A549 (cell line): ENCODE measurements at regions not wholly inside any gene's neighbourhood (a gene's known extent, or its start where the extent isn't known, plus 50 kb on each side); places are given as distances from the start of the nearest gene placed in this dataset.

Source experiments
- ATAC-seq, 2 experiments: fragments of 200-7000 bp in 1 of 2; fragments of >200 bp in 1 of 2; cut with Nextera tagmentation in 1 of 2; cut with Tn5 transposase in 1 of 2; 3 replicates each; pipeline versions ENCODE4 v1.8.0 to v1.9.1; 2018 to 2020; ENCODE audit warnings: mild to moderate bottlenecking in 1 of 2, moderate library complexity in 1 of 2
- CTCF ChIA-PET: fragments of 300-600 bp; sonication (Branson Sonifier 250); formaldehyde crosslinking; extraction: SDS; loops from one replicate; lab custom pipeline; 2021; ENCODE audit warnings: antibody characterized with exemption, inconsistent platforms; lab: Yijun Ruan, JAX
- POLR2A ChIA-PET: fragments of 350-600 bp; formaldehyde crosslinking; extraction: SDS; loops from one replicate; lab custom pipeline; 2021; ENCODE audit warnings: antibody characterized with exemption, inconsistent platforms; lab: Yijun Ruan, JAX
- DNase-seq, 2 experiments: peaks; one replicate each; pipeline versions ENCODE4 v3.0.0 to v3.0.0-alpha.2; 2011 to 2016; ENCODE audit warnings: low read depth in 1 of 2, low spot score in 1 of 2
- FAIRE-seq: peaks from 2 replicates; lab custom pipeline; 2011; peaks lifted over from hg19 to GRCh38; lab: Jason Lieb, UNC
- H3K27ac ChIP-seq, 2 experiments: fragments of >200 bp; sonication (Bioruptor Twin); formaldehyde crosslinking; 3 replicates each; pipeline ENCODE4 v1.5.1; 2016 to 2017
- H3K4me1 ChIP-seq: fragments of >200 bp; sonication (Bioruptor Twin); formaldehyde crosslinking; 3 replicates; pipeline ENCODE4 v1.6.1; 2016
- H3K4me2 ChIP-seq: fragments of >200 bp; sonication (Bioruptor Twin); formaldehyde crosslinking; 3 replicates; pipeline ENCODE4 v1.6.1; 2016
- H3K4me3 ChIP-seq: fragments of >200 bp; sonication (Bioruptor Twin); formaldehyde crosslinking; 3 replicates; pipeline ENCODE4 v1.5.1; 2016
- H3K9me3 ChIP-seq: fragments of >200 bp; sonication (Bioruptor Twin); formaldehyde crosslinking; 3 replicates; pipeline ENCODE4 v1.6.1; 2016
- BHLHE40 ChIP-seq: IDR thresholded peaks from 2 replicates; pipeline ENCODE4 v1.6.1; 2012; ENCODE audit warnings: low read depth, low read length, inconsistent platforms
- CBX8 ChIP-seq: fragments of 200-600 bp; sonication (generic); IDR thresholded peaks from 2 replicates; pipeline ENCODE4 v1.6.1; 2016
- EP300 ChIP-seq, 2 experiments: fragments of >200 bp; sonication (Bioruptor Twin); formaldehyde crosslinking; IDR thresholded peaks; 2 replicates in 1 of 2; 3 replicates in 1 of 2; pipeline ENCODE4 v1.6.1; 2016 to 2017
- ESRRA ChIP-seq: fragments of 150-350 bp; IDR thresholded peaks from 2 replicates; pipeline ENCODE4 v1.6.1; 2014; ENCODE audit warnings: mild to moderate bottlenecking, low read length, borderline replicate concordance
- GATA3 ChIP-seq: IDR thresholded peaks from 2 replicates; pipeline ENCODE4 v1.6.1; 2012; ENCODE audit warnings: borderline replicate concordance
- HEYL ChIP-seq: fragments of 250-450 bp; sonication (Bioruptor Pico); IDR thresholded peaks from 2 replicates; pipeline ENCODE4 v1.8.0; 2021; ENCODE audit warnings: mild to moderate bottlenecking, moderate library complexity
- KDM1A ChIP-seq: fragments of 200-600 bp; sonication (generic); IDR thresholded peaks from 2 replicates; pipeline ENCODE4 v1.6.1; 2016; ENCODE audit warnings: low read depth, mild to moderate bottlenecking
- KDM5A ChIP-seq: fragments of 200-600 bp; sonication (generic); IDR thresholded peaks from 2 replicates; pipeline ENCODE4 v1.6.1; 2016; ENCODE audit warnings: antibody characterized with exemption, mild to moderate bottlenecking
- MAZ ChIP-seq: fragments of 150-350 bp; IDR thresholded peaks from 2 replicates; pipeline ENCODE4 v1.6.1; 2014; ENCODE audit warnings: antibody characterized with exemption, low read depth, low read length, borderline replicate concordance
- NFE2L2 ChIP-seq: fragments of 150-350 bp; conservative IDR thresholded peaks from 2 replicates; pipeline ENCODE4 v1.6.1; 2014; ENCODE audit warnings: low read length
- NPAS2 ChIP-seq: fragments of 250-450 bp; sonication (Bioruptor Pico); IDR thresholded peaks from 2 replicates; pipeline ENCODE4 v1.8.0; 2022; ENCODE audit warnings: mild to moderate bottlenecking, moderate library complexity, borderline replicate concordance
- POLR2AphosphoS2 ChIP-seq: conservative IDR thresholded peaks from 2 replicates; pipeline ENCODE4 v1.6.1; 2012; ENCODE audit warnings: low read length, improper control_type of control experiment, inconsistent platforms
- RFX5 ChIP-seq: fragments of 450-650 bp; IDR thresholded peaks from 2 replicates; pipeline ENCODE4 v1.7.1; 2014; ENCODE audit warnings: antibody characterized with exemption, mild to moderate bottlenecking, moderate library complexity
- RNF2 ChIP-seq: fragments of 200-600 bp; sonication (generic); IDR thresholded peaks from 2 replicates; pipeline ENCODE4 v1.6.1; 2016; ENCODE audit warnings: low read depth, mild to moderate bottlenecking, antibody characterized with exemption, moderate library complexity, borderline replicate concordance
- SMC3 ChIP-seq: fragments of >200 bp; sonication (Bioruptor Twin); formaldehyde crosslinking; IDR thresholded peaks from 3 replicates; pipeline ENCODE4 v1.6.1; 2018; ENCODE audit warnings: inconsistent platforms
- TFCP2L1 ChIP-seq: fragments of 250-450 bp; sonication (Bioruptor Pico); IDR thresholded peaks from 2 replicates; pipeline ENCODE4 v1.5.0; 2021; ENCODE audit warnings: mild to moderate bottlenecking
- TP53 ChIP-seq: fragments of 250-450 bp; sonication (Bioruptor Pico); IDR thresholded peaks from 2 replicates; pipeline ENCODE4 v1.5.0; 2021; ENCODE audit warnings: mild to moderate bottlenecking, moderate library complexity
- ZC3H11A ChIP-seq: fragments of 450-650 bp; IDR thresholded peaks from 2 replicates; pipeline ENCODE4 v1.6.1; 2014; ENCODE audit warnings: antibody characterized with exemption, mild to moderate bottlenecking
- ZNF302 ChIP-seq: fragments of 250-450 bp; sonication (Bioruptor Pico); IDR thresholded peaks from 2 replicates; pipeline ENCODE4 v1.9.0; 2021; ENCODE audit warnings: inconsistent platforms, mild to moderate bottlenecking, moderate library complexity
- WGBS: methylation state at CpG from one replicate; pipeline ENCODE4 v1.1.6; 2017; ENCODE audit errors: missing lambda C conversion rate; 5-methylcytosine and 5-hydroxymethylcytosine counted together
- TF ChIP-seq, protein P1 (sequence below): fragments of 450-650 bp; IDR thresholded peaks from 2 replicates; pipeline ENCODE4 v1.6.1; 2014; ENCODE audit warnings: antibody characterized with exemption
- TF ChIP-seq, protein P2 (sequence below): fragments of 250-450 bp; sonication (Bioruptor Pico); IDR thresholded peaks from 2 replicates; pipeline ENCODE4 v1.5.0; 2020; ENCODE audit warnings: low read depth, mild to moderate bottlenecking, moderate library complexity
- TF ChIP-seq, protein P3 (sequence below): fragments of >200 bp; sonication (Bioruptor Twin); formaldehyde crosslinking; IDR thresholded peaks from 3 replicates; pipeline ENCODE4 v1.5.1; 2016
- TF ChIP-seq, protein P4 (sequence below): fragments of >200 bp; sonication (Bioruptor Twin); formaldehyde crosslinking; IDR thresholded peaks from 3 replicates; pipeline ENCODE4 v1.6.1; 2016
- TF ChIP-seq, protein P5 (sequence below): IDR thresholded peaks from 2 replicates; pipeline ENCODE4 v1.6.1; 2012; ENCODE audit warnings: low read depth, borderline replicate concordance
- TF ChIP-seq, protein P6 (sequence below): fragments of 200-600 bp; sonication (generic); IDR thresholded peaks from 2 replicates; pipeline ENCODE4 v1.6.1; 2016; ENCODE audit warnings: antibody characterized with exemption, mild to moderate bottlenecking, moderate library complexity

DNA sequence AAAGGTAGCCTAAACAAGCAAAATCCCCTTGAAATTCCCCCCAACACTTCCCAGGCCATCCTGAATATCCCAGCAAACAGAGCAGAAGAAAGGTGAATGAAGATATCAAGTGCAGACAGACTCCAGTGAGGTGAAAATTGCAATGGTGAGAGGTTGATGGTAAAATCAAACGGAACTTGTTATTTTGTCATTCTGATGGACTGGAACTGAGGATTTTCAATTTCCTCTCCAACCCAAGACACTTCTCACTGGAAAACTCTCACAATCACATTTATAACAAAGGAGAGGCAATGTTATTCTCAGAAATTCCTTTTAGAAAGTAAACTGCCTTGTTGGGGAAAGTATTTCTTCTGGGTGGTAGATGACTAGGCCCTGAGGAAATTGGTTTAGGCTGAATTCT lies 412.4 kb upstream of the C9orf72 start:
- FAIRE-seq (no peak), ATAC-seq (no peak), DNase-seq (no peak)
- Histone ChIP-seq H3K9me3 (no peaks in the 10 kb centered on the region), H3K4me1 (no peaks in the 10 kb centered on the region), H3K4me2 (no peak overlapping the region), H3K4me3 (no peak overlapping the region), H3K27ac (no peak overlapping the region)
- 47% methylated on average over 1 of the region's 1 CpG for WGBS
- ChIA-PET CTCF (no interaction called here), POLR2A (no interaction called here)
- TF ChIP-seq, protein P1, sequence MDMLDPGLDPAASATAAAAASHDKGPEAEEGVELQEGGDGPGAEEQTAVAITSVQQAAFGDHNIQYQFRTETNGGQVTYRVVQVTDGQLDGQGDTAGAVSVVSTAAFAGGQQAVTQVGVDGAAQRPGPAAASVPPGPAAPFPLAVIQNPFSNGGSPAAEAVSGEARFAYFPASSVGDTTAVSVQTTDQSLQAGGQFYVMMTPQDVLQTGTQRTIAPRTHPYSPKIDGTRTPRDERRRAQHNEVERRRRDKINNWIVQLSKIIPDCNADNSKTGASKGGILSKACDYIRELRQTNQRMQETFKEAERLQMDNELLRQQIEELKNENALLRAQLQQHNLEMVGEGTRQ: no peak
- TF ChIP-seq ESRRA (no peak), NFE2L2 (no peak), POLR2AphosphoS2 (no peak), NPAS2 (CRISPR knock-in tag) (no peak), TFCP2L1 (CRISPR knock-in tag) (no peak), ZC3H11A (no peak), RFX5 (no peak), CBX8 (no peak), BHLHE40 (no peak), TP53 (CRISPR knock-in tag) (no peak), GATA3 (no peak), SMC3 (no peak), HEYL (no peak), MAZ (no peak), KDM1A (no peak)
- TF ChIP-seq, protein P2, sequence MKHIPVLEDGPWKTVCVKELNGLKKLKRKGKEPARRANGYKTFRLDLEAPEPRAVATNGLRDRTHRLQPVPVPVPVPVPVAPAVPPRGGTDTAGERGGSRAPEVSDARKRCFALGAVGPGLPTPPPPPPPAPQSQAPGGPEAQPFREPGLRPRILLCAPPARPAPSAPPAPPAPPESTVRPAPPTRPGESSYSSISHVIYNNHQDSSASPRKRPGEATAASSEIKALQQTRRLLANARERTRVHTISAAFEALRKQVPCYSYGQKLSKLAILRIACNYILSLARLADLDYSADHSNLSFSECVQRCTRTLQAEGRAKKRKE: no peak
- TF ChIP-seq, protein P3, sequence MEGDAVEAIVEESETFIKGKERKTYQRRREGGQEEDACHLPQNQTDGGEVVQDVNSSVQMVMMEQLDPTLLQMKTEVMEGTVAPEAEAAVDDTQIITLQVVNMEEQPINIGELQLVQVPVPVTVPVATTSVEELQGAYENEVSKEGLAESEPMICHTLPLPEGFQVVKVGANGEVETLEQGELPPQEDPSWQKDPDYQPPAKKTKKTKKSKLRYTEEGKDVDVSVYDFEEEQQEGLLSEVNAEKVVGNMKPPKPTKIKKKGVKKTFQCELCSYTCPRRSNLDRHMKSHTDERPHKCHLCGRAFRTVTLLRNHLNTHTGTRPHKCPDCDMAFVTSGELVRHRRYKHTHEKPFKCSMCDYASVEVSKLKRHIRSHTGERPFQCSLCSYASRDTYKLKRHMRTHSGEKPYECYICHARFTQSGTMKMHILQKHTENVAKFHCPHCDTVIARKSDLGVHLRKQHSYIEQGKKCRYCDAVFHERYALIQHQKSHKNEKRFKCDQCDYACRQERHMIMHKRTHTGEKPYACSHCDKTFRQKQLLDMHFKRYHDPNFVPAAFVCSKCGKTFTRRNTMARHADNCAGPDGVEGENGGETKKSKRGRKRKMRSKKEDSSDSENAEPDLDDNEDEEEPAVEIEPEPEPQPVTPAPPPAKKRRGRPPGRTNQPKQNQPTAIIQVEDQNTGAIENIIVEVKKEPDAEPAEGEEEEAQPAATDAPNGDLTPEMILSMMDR: no peak
- TF ChIP-seq, protein P4, sequence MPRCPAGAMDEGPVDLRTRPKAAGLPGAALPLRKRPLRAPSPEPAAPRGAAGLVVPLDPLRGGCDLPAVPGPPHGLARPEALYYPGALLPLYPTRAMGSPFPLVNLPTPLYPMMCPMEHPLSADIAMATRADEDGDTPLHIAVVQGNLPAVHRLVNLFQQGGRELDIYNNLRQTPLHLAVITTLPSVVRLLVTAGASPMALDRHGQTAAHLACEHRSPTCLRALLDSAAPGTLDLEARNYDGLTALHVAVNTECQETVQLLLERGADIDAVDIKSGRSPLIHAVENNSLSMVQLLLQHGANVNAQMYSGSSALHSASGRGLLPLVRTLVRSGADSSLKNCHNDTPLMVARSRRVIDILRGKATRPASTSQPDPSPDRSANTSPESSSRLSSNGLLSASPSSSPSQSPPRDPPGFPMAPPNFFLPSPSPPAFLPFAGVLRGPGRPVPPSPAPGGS: no peak

DNA sequence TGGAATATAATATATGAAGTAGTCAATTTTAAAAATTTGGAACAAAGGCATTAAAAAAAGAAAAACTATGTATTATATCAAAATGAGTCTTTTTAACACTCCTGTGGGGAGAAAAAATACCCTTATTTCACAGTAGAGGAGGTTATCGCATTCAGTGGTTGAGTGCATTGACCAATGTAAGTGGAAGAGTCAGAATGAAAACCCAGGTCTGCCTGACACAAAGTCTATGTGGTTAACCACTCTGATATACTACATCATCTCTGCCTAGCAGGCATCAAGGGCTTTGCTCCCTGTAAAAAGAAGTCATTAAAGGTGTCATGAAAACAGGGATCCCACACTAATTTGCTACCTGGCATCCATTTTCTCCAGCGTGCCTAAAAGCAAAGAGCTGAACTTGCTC lies 417.2 kb upstream of the C9orf72 start:
- WGBS: 4% methylated on average over 2 of the region's 2 CpGs
- TF ChIP-seq RNF2: no peak
- TF ChIP-seq, protein P4: no peak
- no peak for TF ChIP-seq EP300 (IDR thresholded peaks at IDR 0.05)
- TF ChIP-seq, protein P2: no peak
- TF ChIP-seq, protein P5, sequence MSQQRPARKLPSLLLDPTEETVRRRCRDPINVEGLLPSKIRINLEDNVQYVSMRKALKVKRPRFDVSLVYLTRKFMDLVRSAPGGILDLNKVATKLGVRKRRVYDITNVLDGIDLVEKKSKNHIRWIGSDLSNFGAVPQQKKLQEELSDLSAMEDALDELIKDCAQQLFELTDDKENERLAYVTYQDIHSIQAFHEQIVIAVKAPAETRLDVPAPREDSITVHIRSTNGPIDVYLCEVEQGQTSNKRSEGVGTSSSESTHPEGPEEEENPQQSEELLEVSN: no peak
- TF ChIP-seq, protein P1: no peak
- TF ChIP-seq, protein P6, sequence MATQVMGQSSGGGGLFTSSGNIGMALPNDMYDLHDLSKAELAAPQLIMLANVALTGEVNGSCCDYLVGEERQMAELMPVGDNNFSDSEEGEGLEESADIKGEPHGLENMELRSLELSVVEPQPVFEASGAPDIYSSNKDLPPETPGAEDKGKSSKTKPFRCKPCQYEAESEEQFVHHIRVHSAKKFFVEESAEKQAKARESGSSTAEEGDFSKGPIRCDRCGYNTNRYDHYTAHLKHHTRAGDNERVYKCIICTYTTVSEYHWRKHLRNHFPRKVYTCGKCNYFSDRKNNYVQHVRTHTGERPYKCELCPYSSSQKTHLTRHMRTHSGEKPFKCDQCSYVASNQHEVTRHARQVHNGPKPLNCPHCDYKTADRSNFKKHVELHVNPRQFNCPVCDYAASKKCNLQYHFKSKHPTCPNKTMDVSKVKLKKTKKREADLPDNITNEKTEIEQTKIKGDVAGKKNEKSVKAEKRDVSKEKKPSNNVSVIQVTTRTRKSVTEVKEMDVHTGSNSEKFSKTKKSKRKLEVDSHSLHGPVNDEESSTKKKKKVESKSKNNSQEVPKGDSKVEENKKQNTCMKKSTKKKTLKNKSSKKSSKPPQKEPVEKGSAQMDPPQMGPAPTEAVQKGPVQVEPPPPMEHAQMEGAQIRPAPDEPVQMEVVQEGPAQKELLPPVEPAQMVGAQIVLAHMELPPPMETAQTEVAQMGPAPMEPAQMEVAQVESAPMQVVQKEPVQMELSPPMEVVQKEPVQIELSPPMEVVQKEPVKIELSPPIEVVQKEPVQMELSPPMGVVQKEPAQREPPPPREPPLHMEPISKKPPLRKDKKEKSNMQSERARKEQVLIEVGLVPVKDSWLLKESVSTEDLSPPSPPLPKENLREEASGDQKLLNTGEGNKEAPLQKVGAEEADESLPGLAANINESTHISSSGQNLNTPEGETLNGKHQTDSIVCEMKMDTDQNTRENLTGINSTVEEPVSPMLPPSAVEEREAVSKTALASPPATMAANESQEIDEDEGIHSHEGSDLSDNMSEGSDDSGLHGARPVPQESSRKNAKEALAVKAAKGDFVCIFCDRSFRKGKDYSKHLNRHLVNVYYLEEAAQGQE: no peak
- TF ChIP-seq ZNF302 (CRISPR knock-in tag): no peak
- TF ChIP-seq TP53 (CRISPR knock-in tag): no peak
- TF ChIP-seq ESRRA: no peak
- TF ChIP-seq TFCP2L1 (CRISPR knock-in tag): no peak
- TF ChIP-seq KDM5A: no peak

More for the DNA sequence above, 417.2 kb upstream of the C9orf72 start:
- Histone ChIP-seq H3K4me2 (no peak overlapping the region), H3K27ac (no peak overlapping the region), H3K9me3 (no peaks in the 10 kb centered on the region), H3K4me1 (no peaks in the 10 kb centered on the region), H3K4me3 (no peak overlapping the region)
- ATAC-seq: no peak
- DNase-seq: no peak
- ChIA-PET CTCF (interaction anchor here (0.6 kb wide), 1 partner anchor 1556 kb away, joined by 3 read pairs; no protein-coding TSS in a partner anchor), POLR2A (no interaction called here)
- FAIRE-seq: no peak
